HepG2 (cell line): ENCODE measurements at regions not wholly inside any gene's neighbourhood (a gene's known extent, or its start where the extent isn't known, plus 50 kb on each side); places are given as distances from the start of the nearest gene placed in this dataset.

Experiments
- ATAC-seq: fragments of 200-7000 bp; cut with Tn5 transposase; 3 replicates; pipeline ENCODE4 v1.9.1; 2020; ENCODE audit warnings: mild to moderate bottlenecking, moderate library complexity
- BruUV-seq: library from RNA; stranded (reverse); fragments of 400-500 nt; replicated peaks from 2 replicates; lab custom pipeline; 2021; lab: Mats Ljungman, UMichigan
- CTCF ChIA-PET: fragments of 300-600 bp; formaldehyde crosslinking; extraction: SDS; loops from one replicate; lab custom pipeline; 2021; ENCODE audit warnings: low total read pairs, inconsistent platforms, low intra/inter-chr PET ratio; lab: Yijun Ruan, JAX
- POLR2A ChIA-PET: fragments of 350-600 bp; sonication (Branson Sonifier 250); formaldehyde crosslinking; loops from one replicate; lab custom pipeline; 2020; ENCODE audit warnings: antibody characterized with exemption, inconsistent platforms; lab: Yijun Ruan, JAX
- DNase-seq: peaks from one replicate; pipeline ENCODE4 v3.0.0-alpha.2; 2015; ENCODE audit warnings: low spot score
- FAIRE-seq: peaks from 3 replicates; lab custom pipeline; 2011; peaks lifted over from hg19 to GRCh38; lab: Jason Lieb, UNC
- H2AFZ ChIP-seq: one replicate; pipeline ENCODE4 v1.6.1; 2011; ENCODE audit warnings: low read length, inconsistent platforms
- H3K27ac ChIP-seq: fragments of 300-600 bp; 3 replicates; pipeline ENCODE4 v1.8.0; 2011; ENCODE audit warnings: mixed run types, mild to moderate bottlenecking, mixed read lengths, low read length, inconsistent platforms; ENCODE audit not compliant: insufficient read depth; ENCODE audit errors: extremely low read length
- H3K27me3 ChIP-seq, 2 experiments: fragments of 200-600 bp in 1 of 2; 2 replicates in 1 of 2; 3 replicates in 1 of 2; pipeline versions ENCODE4 v1.6.0 to v1.8.0; 2011; ENCODE audit warnings: low read length in 2 of 2, mild to moderate bottlenecking in 2 of 2, moderate library complexity in 2 of 2, inconsistent platforms in 1 of 2; ENCODE audit not compliant: insufficient read depth in 2 of 2, control insufficient read depth in 1 of 2
- H3K36me3 ChIP-seq, 2 experiments: fragments of 200-600 bp in 1 of 2; replicated peaks in 1 of 2; 2 replicates in 1 of 2; 3 replicates in 1 of 2; pipeline versions ENCODE4 v1.5.1 to v1.8.0; 2011; ENCODE audit warnings: low read length in 2 of 2, inconsistent platforms in 1 of 2; ENCODE audit not compliant: insufficient read depth in 2 of 2, control insufficient read depth in 1 of 2
- H3K4me1 ChIP-seq: 2 replicates; pipeline ENCODE4 v1.5.1; 2012; ENCODE audit warnings: low read length, inconsistent platforms; ENCODE audit not compliant: insufficient read depth
- H3K4me2 ChIP-seq: 2 replicates; pipeline ENCODE4 v1.6.0; 2011; ENCODE audit warnings: low read depth, low read length, inconsistent platforms
- H3K4me3 ChIP-seq, 3 experiments: fragments of 200-600 bp in 1 of 3; sonication (generic), shearing (Covaris generic) in 1 of 3; replicated peaks in 1 of 3; 2 replicates each; pipeline ENCODE4 v1.5.1; 2011 to 2016; ENCODE audit warnings: low read length in 3 of 3, inconsistent platforms in 2 of 3, low read depth in 2 of 3, mild to moderate bottlenecking in 2 of 3, control low read depth in 1 of 3, mixed read lengths in 1 of 3; ENCODE audit not compliant: insufficient read depth in 1 of 3
- H3K79me2 ChIP-seq: one replicate; pipeline ENCODE4 v1.6.1; 2011; ENCODE audit warnings: low read length, inconsistent platforms; ENCODE audit not compliant: insufficient read depth
- H3K9ac ChIP-seq: 2 replicates; pipeline ENCODE4 v1.6.0; 2011; ENCODE audit warnings: mild to moderate bottlenecking, low read depth, low read length, inconsistent platforms; ENCODE audit not compliant: insufficient read depth
- H3K9me3 ChIP-seq: 2 replicates; pipeline ENCODE4 v1.5.1; 2012; ENCODE audit warnings: mild to moderate bottlenecking, low read length
- H4K20me1 ChIP-seq: 2 replicates; pipeline ENCODE4 v1.6.0; 2011; ENCODE audit warnings: inconsistent platforms, mild to moderate bottlenecking, low read length, moderate library complexity; ENCODE audit not compliant: insufficient read depth
- HOXA9 ChIP-seq: sonication (generic); formaldehyde crosslinking; IDR thresholded peaks from 2 replicates; pipeline ENCODE4 v1.8.1; 2022; ENCODE audit warnings: missing genetic modification reagents, mild to moderate bottlenecking, moderate library complexity, borderline replicate concordance
- MIER2 ChIP-seq: IDR thresholded peaks from 2 replicates; pipeline ENCODE4 v1.6.1; 2016; ENCODE audit warnings: missing biosample characterization, missing genetic modification reagents
- PRDM4 ChIP-seq: sonication (generic); formaldehyde crosslinking; IDR thresholded peaks from 2 replicates; pipeline ENCODE4 v1.9.0; 2021; ENCODE audit warnings: missing genetic modification reagents, borderline replicate concordance
- SP5 ChIP-seq: IDR thresholded peaks from 2 replicates; pipeline ENCODE4 v1.6.1; 2016; ENCODE audit warnings: low read depth, borderline replicate concordance
- XRCC5 ChIP-seq: fragments of 200-400 bp; formaldehyde crosslinking; optimal IDR thresholded peaks from 2 replicates; pipeline ENCODE3; 2017; ENCODE audit warnings: mild to moderate bottlenecking, low read length
- ZHX1 ChIP-seq: sonication (generic); formaldehyde crosslinking; IDR thresholded peaks from 2 replicates; pipeline ENCODE4 v1.8.1; 2022; ENCODE audit warnings: low read depth, mild to moderate bottlenecking, missing genetic modification reagents
- ZNF10 ChIP-seq: sonication (generic); formaldehyde crosslinking; IDR thresholded peaks from 2 replicates; pipeline ENCODE4 v1.4.0; 2020; ENCODE audit warnings: mild to moderate bottlenecking, low read depth, missing genetic modification reagents, borderline replicate concordance
- ZNF136 ChIP-seq: sonication (generic); formaldehyde crosslinking; IDR thresholded peaks from 2 replicates; pipeline ENCODE4 v1.8.1; 2022; ENCODE audit warnings: low read depth, mild to moderate bottlenecking, moderate library complexity, missing genetic modification reagents
- ZNF205 ChIP-seq: IDR thresholded peaks from 2 replicates; pipeline ENCODE4 v1.6.1; 2018; ENCODE audit warnings: missing biosample characterization, missing genetic modification reagents
- ZNF317 ChIP-seq: sonication (generic); formaldehyde crosslinking; IDR thresholded peaks from 2 replicates; pipeline ENCODE4 v1.5.0; 2020; ENCODE audit warnings: mild to moderate bottlenecking, missing genetic modification reagents
- ZNF619 ChIP-seq: sonication (generic); formaldehyde crosslinking; IDR thresholded peaks from 2 replicates; pipeline ENCODE4 v1.4.0; 2020; ENCODE audit warnings: mild to moderate bottlenecking, missing genetic modification reagents
- WGBS: methylation state at CpG from one replicate; pipeline ENCODE4 v1.1.6; 2017; ENCODE audit warnings: low lambda C conversion rate; 5-methylcytosine and 5-hydroxymethylcytosine counted together
- in situ Hi-C: cut with HindIII; loops from 2 replicates; pipeline ENCODE4 v1.10.0; 2017; ENCODE audit warnings: low pct_unique_long_range_greater_than_20kb; ENCODE audit not compliant: extremely low pct_ligation_motif_present
- intact Hi-C: fragments of 100-400 bp; cut with micrococcal nuclease; formaldehyde crosslinking; loops from one replicate; pipeline ENCODE4 v1.10.0; 2022; ENCODE audit not compliant: unreplicated experiment

- no peak for FAIRE-seq
- Histone ChIP-seq H4K20me1 (no peaks in the 10 kb centered on the region), H3K9me3 (no peaks in the 10 kb centered on the region), H3K9ac (no peak overlapping the region), H3K27ac (no peak overlapping the region), H3K4me3 (no peak overlapping the region), H3K27me3 (peaks cover 0 to 11% of the 10 kb centered on the region in 2 experiments; a peak in 2 of 5 replicates), H3K4me1 (no peaks in the 10 kb centered on the region)
- BruUV-seq: no TSS peak
- POLR2A ChIA-PET: no interaction called here
- WGBS: under 1% methylated on average over 7 of the region's 8 CpGs
- no peak for ATAC-seq
- DNase-seq: no peak
- in situ Hi-C loops (no loop called here), intact Hi-C loops (no loop called here)
- no peak for TF ChIP-seq MIER2 (CRISPR knock-in tag)
- no peak for TF ChIP-seq XRCC5
- TF ChIP-seq ZNF205 (CRISPR knock-in tag): no peak
- no peak for TF ChIP-seq ZNF10 (CRISPR knock-in tag)
- no peak for TF ChIP-seq SP5
- TF ChIP-seq ZHX1: no peak
- TF ChIP-seq ZNF136 (CRISPR knock-in tag): no peak
- no peak for TF ChIP-seq PRDM4
- no peak for TF ChIP-seq ZNF317 (CRISPR knock-in tag)
- no peak for TF ChIP-seq ZNF619 (CRISPR knock-in tag)
- no peak for TF ChIP-seq HOXA9 (CRISPR knock-in tag)
- TF ChIP-seq, all 625 proteins: peak for 0
- H3K79me2 ChIP-seq: no peaks in the 10 kb centered on the region
- H3K4me2 ChIP-seq: no peak overlapping the region
- no peak overlapping the region for H2AFZ ChIP-seq
- CTCF ChIA-PET: no interaction called here
- no peaks in the 10 kb centered on the region for H3K36me3 ChIP-seq
These were observed 385.3 kb upstream of the SMIM21 start for GRCh38 chr18:75812761-75813160.
